ENCODE measurements at regions not wholly inside any gene's neighbourhood (a gene's known extent, or its start where the extent isn't known, plus 50 kb on each side); places are given as distances from the start of the nearest gene placed in this dataset.

GRCh38 chr2:8509621-8510020, 172.2 kb upstream of the ID2 start:
- TF ChIP-seq CTCF (conservative IDR thresholded peaks at IDR 0.05; ENCODE audit: low read length) (no peak), EZH2phosphoT487 (IDR thresholded peaks at IDR 0.05; ENCODE audit: borderline replicate concordance) (no peak)

Data from Loucy (cell line).